RCC 7860 (cell line): ENCODE measurements at regions not wholly inside any gene's neighbourhood (a gene's known extent, or its start where the extent isn't known, plus 50 kb on each side); places are given as distances from the start of the nearest gene placed in this dataset.

Source experiments
- DNase-seq: peaks from one replicate; pipeline ENCODE4 v3.0.0-alpha.2; 2015; ENCODE audit warnings: low spot score
- FAIRE-seq: peaks from 2 replicates; lab custom pipeline; 2012; peaks lifted over from hg19 to GRCh38; lab: Jason Lieb, UNC

GRCh38 chr5:73231246-73231778 is 58.3 kb downstream of the TMEM174 start:
- no peak for FAIRE-seq
- DNase-seq: no peak

DNA sequence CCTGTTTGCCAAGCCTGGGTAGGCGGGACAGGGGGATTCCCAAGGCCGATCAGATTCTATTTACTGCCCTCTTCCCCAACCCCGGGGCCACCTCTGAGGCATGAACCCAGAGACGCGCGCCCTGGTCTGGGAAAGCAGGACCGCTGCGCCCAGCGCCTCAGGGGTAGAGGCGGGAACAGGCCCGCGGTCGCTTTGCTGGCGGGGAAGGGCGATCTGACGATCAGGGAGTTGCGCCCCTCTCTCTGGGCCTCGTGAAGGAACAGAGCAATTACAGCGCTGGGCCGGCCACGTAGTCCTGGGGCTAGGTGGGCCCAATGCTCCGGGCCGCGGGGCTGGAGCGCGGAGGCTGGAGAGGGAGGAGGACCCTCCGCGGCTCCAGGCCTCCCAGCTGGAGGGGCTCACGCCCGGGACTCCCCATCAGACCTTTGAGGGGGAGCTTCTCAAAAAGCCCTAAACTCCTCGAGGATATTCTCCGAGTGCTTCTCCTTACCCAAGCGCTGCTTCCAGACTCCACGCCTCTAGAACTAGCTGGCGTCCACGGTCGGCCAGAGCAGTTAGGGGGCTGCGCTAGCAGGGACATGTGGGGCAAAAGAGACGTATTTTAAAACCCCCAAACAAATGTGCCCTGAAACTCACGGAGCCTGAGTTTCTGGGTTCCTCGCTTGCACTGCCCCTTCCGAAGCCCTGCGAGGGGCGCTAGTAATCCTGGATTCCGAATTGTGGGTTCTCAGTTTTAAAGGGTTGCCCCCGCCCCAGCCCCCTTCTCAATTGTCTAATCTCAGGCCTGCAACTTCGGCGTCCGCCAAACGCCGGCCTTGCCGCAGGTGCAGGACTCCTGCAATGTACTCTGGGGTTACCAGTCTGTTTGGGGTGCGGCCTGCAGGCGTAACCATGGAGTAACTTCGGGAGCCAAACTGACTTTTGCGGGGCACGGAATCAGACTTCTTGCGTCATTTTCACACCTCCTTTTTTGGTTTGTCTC is 57.6 kb downstream of the TMEM174 start:
- FAIRE-seq (no peak), DNase-seq (no peak)

DNA sequence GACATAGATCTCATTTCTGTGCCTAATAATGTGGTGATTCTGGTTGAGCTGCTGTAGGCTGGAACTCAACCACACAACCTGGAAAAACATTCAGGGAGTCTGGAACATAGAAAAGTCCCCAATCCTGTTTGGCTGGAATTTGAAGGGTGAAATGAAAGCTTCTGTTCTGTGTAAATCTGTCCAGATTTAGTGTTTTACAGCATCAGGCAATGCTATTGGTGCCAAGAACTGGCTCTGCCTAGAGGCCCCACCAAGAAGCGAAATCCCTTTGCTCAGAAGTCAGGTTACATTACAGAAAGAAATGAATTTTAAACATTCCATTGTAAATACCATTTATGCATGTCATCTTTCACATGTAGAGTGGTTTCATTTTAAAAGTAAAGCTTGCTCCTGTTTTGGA is 56.3 kb downstream of the TMEM174 start:
- no peak for DNase-seq
- FAIRE-seq: no peak

GRCh38 chr5:73228052-73228451 is 55.1 kb downstream of the TMEM174 start:
- DNase-seq (no peak), FAIRE-seq (no peak)
